OCI-LY1 (cell line): ENCODE measurements at regions not wholly inside any gene's neighbourhood (a gene's known extent, or its start where the extent isn't known, plus 50 kb on each side); places are given as distances from the start of the nearest gene placed in this dataset.

Experiments used
- H2AFZ ChIP-seq: fragments of 200-600 bp; sonication (generic), shearing (Covaris generic); 2 replicates; pipeline ENCODE4 v1.6.0; 2014; ENCODE audit warnings: antibody characterized with exemption, mild to moderate bottlenecking, low read length
- H3F3A ChIP-seq: fragments of 200-600 bp; sonication (generic), shearing (Covaris generic); 2 replicates; pipeline ENCODE4 v1.6.0; 2014; ENCODE audit warnings: mild to moderate bottlenecking, antibody characterized with exemption, low read length, moderate library complexity; ENCODE audit not compliant: insufficient read depth
- H3K27ac ChIP-seq: fragments of 200-600 bp; sonication (generic); 2 replicates; pipeline ENCODE4 v1.5.1; 2014; ENCODE audit warnings: low read length, mixed run types, mild to moderate bottlenecking, low read depth; ENCODE audit not compliant: poor library complexity, severe bottlenecking
- H3K27me3 ChIP-seq: fragments of 200-600 bp; sonication (generic); 2 replicates; pipeline ENCODE4 v1.6.0; 2014; ENCODE audit warnings: antibody characterized with exemption, mild to moderate bottlenecking, low read length, moderate library complexity; ENCODE audit not compliant: insufficient read depth
- H3K36me3 ChIP-seq: fragments of 200-600 bp; sonication (generic); 2 replicates; pipeline ENCODE4 v1.6.1; 2014; ENCODE audit warnings: mild to moderate bottlenecking, antibody characterized with exemption, low read length, moderate library complexity, mixed read lengths; ENCODE audit not compliant: insufficient read depth
- H3K4me1 ChIP-seq: fragments of 200-600 bp; sonication (generic); 2 replicates; pipeline ENCODE4 v1.5.1; 2014; ENCODE audit warnings: mild to moderate bottlenecking, low read length, moderate library complexity; ENCODE audit not compliant: insufficient read depth, severe bottlenecking
- H3K4me2 ChIP-seq: fragments of 200-600 bp; sonication (generic), shearing (Covaris generic); 2 replicates; pipeline ENCODE4 v1.6.1; 2014; ENCODE audit warnings: low read length
- H3K4me3 ChIP-seq: fragments of 200-600 bp; sonication (generic); 2 replicates; pipeline ENCODE4 v1.5.1; 2014; ENCODE audit warnings: low read length, low read depth, mild to moderate bottlenecking, mixed read lengths; ENCODE audit not compliant: poor library complexity, severe bottlenecking
- H3K79me2 ChIP-seq: fragments of 200-600 bp; shearing (Covaris generic); 2 replicates; pipeline ENCODE4 v1.6.1; 2016; ENCODE audit warnings: mixed run types, low read length, mixed read lengths; ENCODE audit not compliant: insufficient read depth
- H3K9ac ChIP-seq: fragments of 200-600 bp; sonication (generic), shearing (Covaris generic); 2 replicates; pipeline ENCODE4 v1.6.1; 2014; ENCODE audit warnings: mild to moderate bottlenecking, low read length, mixed read lengths
- H3K9me2 ChIP-seq: fragments of 200-600 bp; sonication (generic), shearing (Covaris generic); 2 replicates; pipeline ENCODE4 v1.6.1; 2014; ENCODE audit warnings: low read depth, mild to moderate bottlenecking, low read length, mixed read lengths
- H3K9me3 ChIP-seq: fragments of 200-600 bp; shearing (Covaris generic); 2 replicates; pipeline ENCODE4 v1.6.1; 2014; ENCODE audit warnings: low read length, mixed read lengths
- H4K20me1 ChIP-seq: fragments of 200-600 bp; sonication (generic), shearing (Covaris generic); 2 replicates; pipeline ENCODE4 v1.6.0; 2016; ENCODE audit warnings: mild to moderate bottlenecking, low read length; ENCODE audit not compliant: insufficient read depth
- CTCF ChIP-seq: fragments of 200-600 bp; sonication (generic), shearing (Covaris generic); IDR thresholded peaks from 2 replicates; pipeline ENCODE4 v1.5.1; 2017; ENCODE audit warnings: mild to moderate bottlenecking, antibody characterized with exemption, low read length, moderate library complexity, mixed read lengths
- EZH2 ChIP-seq: fragments of 200-600 bp; sonication (generic), shearing (Covaris generic); IDR thresholded peaks from 2 replicates; pipeline ENCODE4 v1.8.0; 2017; ENCODE audit warnings: borderline replicate concordance, mixed run types, mild to moderate bottlenecking, antibody characterized with exemption, low read length, moderate library complexity, mixed read lengths

DNA sequence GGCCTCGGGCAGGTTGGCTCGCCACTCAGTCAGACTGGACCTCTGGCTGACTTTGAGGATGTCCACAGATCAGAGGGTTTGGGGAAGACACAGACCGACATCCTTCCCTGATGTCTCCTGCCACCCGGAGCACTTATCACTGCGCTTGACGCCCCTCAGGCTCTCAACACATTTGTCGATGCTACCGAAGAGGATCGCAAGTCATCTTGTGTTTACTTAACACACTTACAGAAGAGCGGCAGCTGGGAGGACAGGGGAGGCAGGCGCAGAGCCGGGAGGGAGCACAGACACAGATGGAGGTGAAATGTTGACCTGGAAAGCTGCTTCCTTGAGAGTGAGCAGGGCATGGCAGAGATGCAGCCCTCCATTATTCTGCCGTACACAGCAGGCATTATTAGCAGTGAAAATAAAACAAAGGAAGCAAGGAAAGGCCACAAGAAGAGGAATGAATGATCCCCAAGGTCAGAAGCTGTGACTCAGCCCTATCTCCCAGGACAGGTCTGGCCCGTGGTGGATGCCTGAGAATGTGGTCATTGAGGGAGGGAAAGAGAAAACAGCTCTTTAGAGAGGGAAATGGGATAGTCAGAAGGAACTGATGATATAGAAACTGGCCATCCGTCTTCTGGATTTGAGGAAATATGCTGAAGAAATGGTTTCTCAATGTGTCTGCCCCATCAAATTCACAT is 549.5 kb upstream of the ARGLU1 start:
- no peaks in the 10 kb centered on the region for H3K9me2 ChIP-seq
- H2AFZ ChIP-seq, result no peak overlapping the region
- H3K9me3 ChIP-seq, result no peaks in the 10 kb centered on the region
- no peaks in the 10 kb centered on the region for H3K36me3 ChIP-seq
- H3K4me2 ChIP-seq, result no peak overlapping the region
- H3K79me2 ChIP-seq, result no peaks in the 10 kb centered on the region
- no peaks in the 10 kb centered on the region for H3F3A ChIP-seq
- no peak overlapping the region for H3K4me3 ChIP-seq
- TF ChIP-seq EZH2, result no peak
- no peak for TF ChIP-seq CTCF
- no peaks in the 10 kb centered on the region for H3K27me3 ChIP-seq
- H4K20me1 ChIP-seq, result no peaks in the 10 kb centered on the region
- no peak overlapping the region for H3K9ac ChIP-seq
- no peak overlapping the region for H3K27ac ChIP-seq
- no peaks in the 10 kb centered on the region for H3K4me1 ChIP-seq

DNA sequence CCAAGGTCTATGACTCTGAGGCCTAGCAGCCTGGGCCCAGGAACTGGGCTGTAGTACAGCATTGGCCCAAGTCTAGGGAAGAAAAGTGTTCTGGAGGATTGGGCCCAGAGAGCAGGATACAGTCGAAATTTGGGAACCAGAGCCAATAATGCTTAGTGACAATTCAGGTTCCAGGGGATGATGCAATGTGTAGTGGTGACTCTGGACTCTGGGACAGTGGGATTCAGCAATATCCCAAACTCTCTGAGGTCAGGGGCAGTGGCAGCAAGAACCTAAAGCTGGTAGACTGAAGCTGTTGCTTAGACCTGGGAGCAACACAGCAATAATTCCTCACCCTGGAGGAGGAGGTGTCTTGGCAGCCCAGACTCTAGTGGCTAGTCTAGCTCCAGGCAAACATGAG is 545.5 kb upstream of the ARGLU1 start:
- H3K36me3 ChIP-seq, result no peaks in the 10 kb centered on the region
- H3F3A ChIP-seq, result no peaks in the 10 kb centered on the region
- H3K4me2 ChIP-seq, result no peak overlapping the region
- no peak overlapping the region for H3K4me3 ChIP-seq
- H3K9me2 ChIP-seq, result no peaks in the 10 kb centered on the region
- no peaks in the 10 kb centered on the region for H3K27me3 ChIP-seq
- no peak for TF ChIP-seq CTCF
- TF ChIP-seq EZH2, result no peak
- no peak overlapping the region for H3K27ac ChIP-seq
- no peaks in the 10 kb centered on the region for H3K4me1 ChIP-seq
- H4K20me1 ChIP-seq, result no peaks in the 10 kb centered on the region
- no peaks in the 10 kb centered on the region for H3K9me3 ChIP-seq
- no peaks in the 10 kb centered on the region for H3K79me2 ChIP-seq
- H3K9ac ChIP-seq, result no peak overlapping the region
- no peak overlapping the region for H2AFZ ChIP-seq

GRCh38 chr13:107111248-107111647 is 543.3 kb upstream of the ARGLU1 start:
- H3K9me2 ChIP-seq, result no peaks in the 10 kb centered on the region
- no peaks in the 10 kb centered on the region for H3K27me3 ChIP-seq
- no peak overlapping the region for H3K4me2 ChIP-seq
- H3K36me3 ChIP-seq, result no peaks in the 10 kb centered on the region
- no peak overlapping the region for H3K27ac ChIP-seq
- no peak overlapping the region for H2AFZ ChIP-seq
- no peaks in the 10 kb centered on the region for H3K9me3 ChIP-seq
- H4K20me1 ChIP-seq, result no peaks in the 10 kb centered on the region
- no peak overlapping the region for H3K4me3 ChIP-seq
- no peak overlapping the region for H3K9ac ChIP-seq
- H3K4me1 ChIP-seq, result no peaks in the 10 kb centered on the region
- H3K79me2 ChIP-seq, result no peaks in the 10 kb centered on the region
- H3F3A ChIP-seq, result no peaks in the 10 kb centered on the region
- TF ChIP-seq EZH2 (no peak), CTCF (no peak)
